Stimulated activated CD4-positive, alpha-beta T cell treated with anti-CD3 and anti-CD28 coated beads, Interleukin-1b, Interleukin-23, amount 100 ng/mL, for 48 hours (primary cell): ENCODE measurements at regions not wholly inside any gene's neighbourhood (a gene's known extent, or its start where the extent isn't known, plus 50 kb on each side); places are given as distances from the start of the nearest gene placed in this dataset.

Experiments used
- DNase-seq: peaks from one replicate; pipeline ENCODE4 v3.0.0-alpha.2; 2020

DNA sequence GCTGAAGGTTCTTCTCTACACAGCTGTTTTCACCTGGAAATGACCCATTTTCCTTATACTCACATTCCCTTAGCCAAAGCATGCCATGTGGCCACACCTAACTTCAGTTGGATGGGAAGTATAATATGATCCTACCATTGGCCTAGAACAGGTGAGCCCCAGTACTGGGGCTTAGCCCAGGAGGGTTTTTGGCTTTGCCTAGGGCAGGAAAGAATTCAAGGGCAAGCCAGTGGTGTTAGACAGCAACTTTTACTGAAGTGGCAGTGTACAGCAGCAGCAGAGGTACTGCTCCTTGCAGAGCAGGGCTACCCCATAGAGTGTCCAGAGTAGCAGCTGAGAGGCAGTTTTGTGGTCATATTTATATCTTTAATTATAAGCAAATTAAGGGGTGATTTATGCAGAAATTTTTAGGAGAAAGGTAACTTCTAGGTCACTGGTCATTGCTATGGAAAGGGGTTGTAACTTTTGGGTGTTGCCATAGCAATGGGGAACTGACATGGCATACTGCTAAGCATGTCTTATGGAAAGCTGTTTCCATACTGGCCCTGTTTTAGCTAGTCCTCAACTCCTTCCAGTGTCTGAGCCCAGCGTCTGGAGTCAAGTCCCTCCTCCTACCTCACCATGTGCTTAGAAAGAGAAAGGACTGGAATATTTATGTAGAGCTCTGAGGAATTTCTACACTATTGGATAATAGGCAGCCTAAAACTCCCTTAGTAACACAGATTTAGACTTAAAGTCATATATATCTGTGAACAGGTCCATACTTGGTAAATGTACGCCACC is 109.0 kb upstream of the DTNA start:
- DNase-seq = no peak

GRCh38 chr18:34604591-34604990 is 105.5 kb upstream of the DTNA start:
- no peak for DNase-seq

DNA sequence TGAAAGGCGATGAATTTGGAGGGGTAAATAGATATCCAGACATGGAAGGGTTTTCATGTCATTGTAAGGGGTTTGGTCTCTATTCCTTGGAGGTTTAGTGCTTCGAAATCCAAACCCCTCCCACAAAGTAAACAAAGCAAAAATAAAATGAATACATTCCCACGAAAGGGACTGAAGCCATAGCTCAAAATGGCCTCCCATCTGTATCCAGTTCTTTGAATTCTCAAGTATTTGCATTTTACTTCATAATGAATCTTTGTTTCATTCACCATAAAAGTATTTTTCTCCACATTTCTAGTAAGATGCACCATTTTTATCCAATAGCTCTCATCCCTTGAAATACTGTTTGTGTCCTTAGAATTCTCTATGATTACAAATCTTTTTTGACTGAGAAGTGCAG is 103.2 kb upstream of the DTNA start:
- DNase-seq = no peak

DNA sequence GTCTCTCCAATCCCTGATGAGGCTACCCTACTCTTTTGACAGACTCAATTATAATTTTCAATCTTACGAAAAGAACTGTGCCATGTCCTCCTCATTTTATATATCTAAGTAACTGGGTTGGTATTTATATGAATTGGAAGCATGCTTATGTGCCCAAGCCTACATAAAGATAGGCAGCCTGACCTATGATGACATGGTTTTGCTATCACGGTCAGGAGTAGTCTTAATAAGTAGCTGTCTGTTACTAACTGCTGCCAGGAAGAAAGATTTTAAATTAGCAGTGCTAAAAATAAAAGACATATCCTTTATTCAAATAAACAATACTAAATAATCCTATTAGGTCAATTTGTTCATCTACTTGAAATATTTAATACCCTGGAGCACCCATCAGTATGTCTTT is 102.0 kb upstream of the DTNA start:
- DNase-seq = no peak

DNA sequence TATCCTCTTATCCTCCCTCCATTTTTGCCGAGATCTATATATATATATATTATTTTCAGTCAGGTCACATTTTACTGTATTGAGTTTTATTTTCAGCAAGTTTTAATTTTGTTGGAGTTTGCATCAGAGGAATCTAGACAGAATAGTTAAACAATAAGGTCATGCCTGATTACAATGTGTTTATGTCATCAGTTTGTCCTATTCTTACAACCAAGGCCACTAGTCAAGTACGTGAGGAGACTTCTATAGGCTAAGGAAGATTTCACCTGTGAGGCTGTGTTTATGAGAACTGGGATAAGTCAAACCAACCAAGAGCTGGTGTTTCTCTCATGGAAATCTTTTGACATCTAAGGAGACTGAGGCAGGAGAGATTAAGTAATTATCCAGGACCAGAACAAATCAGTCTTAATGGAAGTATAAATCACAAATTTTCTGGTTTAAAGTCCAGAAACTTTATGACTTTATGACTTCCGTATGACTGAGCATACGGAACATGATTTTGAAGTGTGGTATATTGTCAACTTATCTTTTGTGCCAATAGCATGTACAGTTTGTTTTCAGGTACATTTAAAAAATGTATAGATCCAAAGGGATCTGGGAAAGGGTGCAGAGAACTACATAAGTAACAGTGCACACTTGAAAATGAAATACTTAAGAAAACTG is 100.0 kb upstream of the DTNA start:
- no peak for DNase-seq

- DNase-seq = no peak
These were observed 98.2 kb upstream of the DTNA start for GRCh38 chr18:34611904-34612303.

DNA sequence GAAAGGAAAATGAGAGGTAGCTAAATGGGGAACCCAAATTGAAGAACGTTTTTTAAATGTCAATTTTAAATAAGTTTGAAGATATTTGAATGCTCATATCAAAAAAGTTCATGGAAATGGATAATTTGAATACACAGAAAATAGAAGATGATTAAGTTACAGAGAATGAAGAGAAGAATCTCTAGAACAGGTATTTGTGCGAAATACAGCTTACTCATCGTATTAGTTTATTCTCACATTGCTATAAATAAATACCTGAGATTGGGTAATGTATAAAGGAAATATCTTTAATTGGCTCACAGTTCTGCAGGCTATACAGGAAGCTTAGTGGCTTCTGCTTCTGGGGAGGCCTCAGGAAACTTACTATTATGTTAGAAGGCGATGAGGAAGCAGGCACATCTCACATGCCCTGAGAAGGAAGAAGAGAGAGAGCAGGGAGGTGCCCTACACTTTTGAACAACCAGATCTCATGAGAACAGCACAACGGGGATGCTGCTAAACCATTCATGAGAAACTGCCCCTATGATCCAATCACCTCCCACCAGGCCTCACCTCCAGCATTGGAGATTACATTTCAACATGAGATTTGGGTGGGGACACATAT is 89.7 kb upstream of the DTNA start:
- no peak for DNase-seq

- no peak for DNase-seq
These were observed 86.5 kb upstream of the DTNA start for GRCh38 chr18:34623557-34623956.

GRCh38 chr18:34624551-34624950 is 85.5 kb upstream of the DTNA start:
- DNase-seq = no peak

GRCh38 chr18:34626404-34627136 is 83.5 kb upstream of the DTNA start:
- DNase-seq = no peak

DNA sequence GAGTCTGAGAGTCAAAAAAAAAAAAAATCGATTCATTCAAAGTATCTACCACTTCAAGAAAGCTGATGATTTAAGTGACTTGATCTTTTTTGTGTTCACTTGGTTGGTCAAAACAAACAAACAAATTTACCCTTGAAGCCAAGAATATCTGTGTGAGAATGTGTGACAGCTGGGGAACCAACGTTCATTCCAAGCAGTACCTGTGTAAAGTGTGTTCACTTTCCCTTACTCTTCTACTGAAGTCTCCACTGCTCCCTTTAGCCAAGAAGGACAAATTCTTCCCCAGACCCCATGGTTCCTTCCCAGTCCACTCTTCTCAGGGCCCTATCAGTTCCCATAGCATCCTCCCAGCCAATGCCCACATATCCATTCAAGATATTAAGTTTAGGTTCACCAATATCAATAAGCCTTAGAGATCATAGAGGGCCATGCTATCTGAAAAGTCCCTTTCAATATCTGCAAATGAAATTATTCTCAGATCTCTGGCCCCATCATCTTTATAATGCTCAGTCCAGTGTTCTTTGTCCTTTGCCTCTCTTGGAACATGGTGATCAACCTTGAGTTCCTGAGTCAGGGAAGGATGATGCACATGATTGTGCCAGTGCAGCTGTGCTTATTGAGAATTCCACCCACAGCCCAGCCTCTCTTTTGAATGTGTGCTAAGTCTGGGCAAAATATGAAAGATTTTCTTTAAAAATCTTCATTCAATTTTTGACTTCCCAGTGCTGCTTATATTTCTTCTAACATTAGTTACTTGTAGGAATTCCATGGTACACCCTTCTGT is 82.8 kb upstream of the DTNA start:
- DNase-seq = no peak

GRCh38 chr18:34631093-34631966 is 78.8 kb upstream of the DTNA start:
- DNase-seq = no peak

DNA sequence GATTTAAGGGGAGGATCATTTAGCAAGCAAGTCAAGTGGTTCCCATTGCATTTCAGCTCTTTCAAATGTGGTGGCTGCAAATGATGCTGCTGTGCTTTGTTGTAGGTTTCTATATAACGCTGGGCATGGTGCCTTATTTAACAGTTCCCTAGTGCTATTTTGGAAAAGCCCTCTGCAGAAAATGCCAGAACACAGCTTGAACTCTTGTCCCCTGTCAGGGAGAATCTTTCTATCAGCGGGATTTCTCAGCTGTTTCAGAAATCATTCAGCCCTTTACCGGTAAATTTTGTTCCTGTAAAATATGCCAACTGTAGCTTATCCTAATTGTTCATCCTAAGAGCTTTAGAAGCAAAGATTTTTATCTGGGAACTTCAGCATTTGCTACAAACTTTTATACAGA is 77.8 kb upstream of the DTNA start:
- DNase-seq = no peak

DNA sequence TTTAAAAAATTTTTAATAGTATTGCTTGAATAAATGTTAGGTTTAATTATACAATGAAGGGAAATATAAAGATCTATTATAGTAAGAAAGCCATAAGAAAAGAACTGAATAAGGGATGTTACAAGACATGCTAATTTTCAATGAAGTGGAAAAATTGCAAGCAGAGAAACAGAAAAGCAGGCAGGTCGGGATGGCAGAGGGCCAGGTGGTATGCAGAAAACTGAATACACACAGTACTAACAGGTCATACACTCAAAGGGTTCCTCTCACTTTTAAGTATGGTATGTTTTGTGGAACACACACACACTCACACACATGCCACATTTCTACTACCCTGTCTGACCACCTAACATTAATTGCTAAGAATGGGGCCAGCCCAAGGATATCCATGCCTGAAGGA is 76.7 kb upstream of the DTNA start:
- no peak for DNase-seq

GRCh38 chr18:34637094-34637801 is 72.8 kb upstream of the DTNA start:
- no peak for DNase-seq

DNA sequence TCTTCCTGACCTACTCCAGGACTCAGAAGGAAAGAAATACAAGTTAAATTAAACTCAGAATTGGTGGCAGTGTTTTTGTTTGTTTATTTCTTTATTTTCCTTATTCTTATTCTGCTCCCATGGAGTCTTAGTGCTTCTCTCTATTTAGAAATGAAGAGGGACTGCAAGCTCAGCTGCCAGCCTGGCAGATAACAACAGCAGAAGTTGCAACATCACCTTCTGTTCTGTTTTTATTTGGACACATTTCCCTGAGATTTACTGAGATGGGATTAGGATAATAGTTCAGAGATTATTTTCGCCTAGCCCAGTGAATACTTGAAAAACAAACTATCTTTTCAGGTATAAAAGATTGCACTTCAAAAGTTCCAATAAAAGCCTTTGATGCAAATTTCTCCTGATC is 70.4 kb upstream of the DTNA start:
- DNase-seq = no peak

GRCh38 chr18:34640276-34640675 is 69.8 kb upstream of the DTNA start:
- no peak for DNase-seq

DNA sequence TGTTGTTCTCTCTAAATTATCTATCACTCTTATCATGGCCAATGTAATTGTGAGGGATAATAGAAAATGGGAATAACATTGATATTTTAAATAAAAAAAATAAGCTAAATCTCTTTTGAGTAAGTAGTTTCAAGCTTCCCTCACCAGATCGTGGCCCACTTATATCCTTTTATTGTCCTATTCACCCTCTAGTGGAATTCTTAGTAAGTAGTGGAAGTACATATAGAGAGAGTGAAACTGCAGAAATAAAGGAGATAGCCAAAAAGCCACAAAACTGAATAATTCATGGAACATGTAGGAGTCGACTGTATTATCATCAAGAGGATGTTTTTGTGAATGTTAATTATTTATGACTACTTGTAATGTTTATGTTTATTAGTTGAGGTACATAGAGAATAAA is 66.1 kb upstream of the DTNA start:
- DNase-seq = no peak

- DNase-seq = no peak
These were observed 62.8 kb upstream of the DTNA start for GRCh38 chr18:34647251-34647650.

DNA sequence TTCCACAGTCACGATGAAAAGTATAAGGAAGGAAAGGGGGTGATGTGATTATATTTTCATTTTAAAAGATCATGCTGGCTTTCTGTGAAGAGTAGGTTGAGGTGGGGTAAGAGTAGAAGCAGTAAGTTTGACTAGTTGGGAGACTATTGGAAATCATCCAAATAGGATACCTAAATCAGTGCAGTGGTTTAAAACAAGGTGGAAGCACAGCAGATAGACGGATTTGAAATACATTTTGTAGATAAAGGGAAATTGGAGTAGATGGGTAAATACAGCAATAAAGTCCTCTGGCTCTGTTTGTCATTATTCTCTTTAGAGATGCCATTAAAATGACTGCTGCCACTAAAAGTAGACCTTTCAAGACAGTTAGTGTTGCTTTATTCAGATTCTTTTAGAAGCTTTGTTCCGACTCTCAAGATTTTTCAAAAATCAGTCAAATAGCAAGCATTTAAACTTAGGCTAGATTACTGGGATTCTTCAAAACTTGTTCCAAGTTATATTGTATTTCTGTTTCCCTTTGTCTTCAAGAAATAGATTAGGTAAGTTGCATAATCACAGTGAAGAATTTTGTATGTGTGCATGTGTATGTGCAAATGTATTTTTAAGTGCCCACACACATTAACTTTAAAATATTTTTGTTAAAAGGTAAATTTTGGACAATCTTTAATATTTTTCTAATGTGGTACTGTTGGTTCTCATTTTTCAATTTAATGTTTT is 61.7 kb upstream of the DTNA start:
- no peak for DNase-seq
